SK-N-SH (cell line): ENCODE measurements at regions not wholly inside any gene's neighbourhood (a gene's known extent, or its start where the extent isn't known, plus 50 kb on each side); places are given as distances from the start of the nearest gene placed in this dataset.

ENCODE experiments used
- CTCF ChIA-PET: fragments of 300-600, 350-600 bp; formaldehyde crosslinking; extraction: SDS; loops from one replicate; lab custom pipeline; 2021; lab: Yijun Ruan, JAX
- POLR2A ChIA-PET: fragments of 350-600 bp; sonication (Branson Sonifier 250); formaldehyde crosslinking; extraction: SDS; loops from one replicate; lab custom pipeline; 2020; ENCODE audit warnings: antibody characterized with exemption, inconsistent platforms; lab: Yijun Ruan, JAX
- DNase-seq: peaks from one replicate; pipeline ENCODE4 v3.0.0; 2012
- H2AFZ ChIP-seq: fragments of 200-600 bp; sonication (generic); 2 replicates; pipeline ENCODE4 v1.8.1; 2016; ENCODE audit warnings: antibody characterized with exemption, mild to moderate bottlenecking, low read depth
- H3F3A ChIP-seq: fragments of 200-600 bp; sonication (generic); replicated peaks from 2 replicates; pipeline ENCODE3; 2016; ENCODE audit warnings: antibody characterized with exemption, mild to moderate bottlenecking; ENCODE audit not compliant: insufficient read depth
- H3K27ac ChIP-seq, 2 experiments: fragments of 200-500 bp in 1 of 2; fragments of 200-600 bp in 1 of 2; sonication (Bioruptor generic) in 1 of 2; sonication (generic), shearing (Covaris generic) in 1 of 2; 2 replicates each; pipeline versions ENCODE4 v1.5.1 to v1.6.1; 2014 to 2016; ENCODE audit warnings: low read depth in 2 of 2, inconsistent platforms in 1 of 2, low read length in 1 of 2, mild to moderate bottlenecking in 1 of 2, mixed read lengths in 1 of 2
- H3K27me3 ChIP-seq: fragments of 200-600 bp; sonication (generic), shearing (Covaris generic); 2 replicates; pipeline ENCODE4 v1.6.1; 2016; ENCODE audit warnings: mixed run types; ENCODE audit not compliant: insufficient read depth
- H3K36me3 ChIP-seq, 2 experiments: fragments of 200-500 bp in 1 of 2; fragments of 200-600 bp in 1 of 2; sonication (Bioruptor generic) in 1 of 2; sonication (generic) in 1 of 2; replicated peaks in 1 of 2; 2 replicates each; pipeline versions ENCODE3 to v1.5.1; 2014 to 2016; ENCODE audit warnings: low read length in 1 of 2, mild to moderate bottlenecking in 1 of 2; ENCODE audit not compliant: insufficient read depth in 2 of 2, control insufficient read depth in 1 of 2
- H3K4me1 ChIP-seq, 2 experiments: fragments of 200-500 bp in 1 of 2; fragments of 200-600 bp in 1 of 2; sonication (Bioruptor generic) in 1 of 2; sonication (generic), shearing (Covaris generic) in 1 of 2; 2 replicates each; pipeline versions ENCODE4 v1.5.1 to v1.6.1; 2014 to 2016; ENCODE audit warnings: low read depth in 1 of 2, low read length in 1 of 2, mixed run types in 1 of 2; ENCODE audit not compliant: insufficient read depth in 2 of 2, control insufficient read depth in 1 of 2
- H3K4me2 ChIP-seq: fragments of 200-600 bp; sonication (generic), shearing (Covaris generic); 2 replicates; pipeline ENCODE4 v1.6.1; 2017; ENCODE audit warnings: mixed run types
- H3K4me3 ChIP-seq, 2 experiments: fragments of 200-500 bp in 1 of 2; fragments of 200-600 bp in 1 of 2; sonication (Bioruptor generic) in 1 of 2; sonication (generic), shearing (Covaris generic) in 1 of 2; 2 replicates each; pipeline versions ENCODE4 v1.5.1 to v1.8.1; 2014 to 2016; ENCODE audit warnings: low read depth in 2 of 2, inconsistent platforms in 1 of 2, low read length in 1 of 2, mild to moderate bottlenecking in 1 of 2, mixed read lengths in 1 of 2, moderate library complexity in 1 of 2
- H3K79me2 ChIP-seq: fragments of 200-600 bp; sonication (generic); 2 replicates; pipeline ENCODE4 v1.8.1; 2017; ENCODE audit warnings: mild to moderate bottlenecking; ENCODE audit not compliant: insufficient read depth
- H3K9ac ChIP-seq: fragments of 200-600 bp; sonication (generic); 2 replicates; pipeline ENCODE4 v1.6.1; 2017; ENCODE audit warnings: mixed run types
- H3K9me2 ChIP-seq: fragments of 200-600 bp; sonication (generic); 2 replicates; pipeline ENCODE4 v1.6.1; 2017; ENCODE audit warnings: mixed run types
- H3K9me3 ChIP-seq: fragments of 200-600 bp; sonication (generic); 2 replicates; pipeline ENCODE4 v1.6.1; 2017; ENCODE audit warnings: mixed run types, mild to moderate bottlenecking, moderate library complexity
- H4K20me1 ChIP-seq: fragments of 200-600 bp; sonication (generic); 2 replicates; pipeline ENCODE4 v1.6.1; 2017; ENCODE audit warnings: mild to moderate bottlenecking, mixed run types; ENCODE audit not compliant: insufficient read depth
- CTCF ChIP-seq: fragments of 200-600 bp; sonication (generic); IDR thresholded peaks from 2 replicates; pipeline ENCODE4 v1.6.1; 2017; ENCODE audit warnings: antibody characterized with exemption, mild to moderate bottlenecking, moderate library complexity
- EP300 ChIP-seq, 2 experiments: IDR thresholded peaks; 2 replicates each; pipeline versions ENCODE4 v1.4.0 to v1.6.1; 2012; ENCODE audit warnings: borderline replicate concordance in 1 of 2, low read depth in 1 of 2, low read length in 1 of 2
- EZH2phosphoT487 ChIP-seq: fragments of 200-600 bp; sonication (generic); IDR thresholded peaks from 2 replicates; pipeline ENCODE4 v1.6.1; 2017; ENCODE audit warnings: low read depth, mixed run types, mild to moderate bottlenecking, antibody characterized with exemption, moderate library complexity, borderline replicate concordance
- GABPA ChIP-seq: IDR thresholded peaks from 2 replicates; pipeline ENCODE4 v1.4.0; 2012; ENCODE audit warnings: low read depth, mild to moderate bottlenecking
- GATA2 ChIP-seq: sonication (generic); formaldehyde crosslinking; IDR thresholded peaks from 2 replicates; pipeline ENCODE4 v1.5.0; 2020; ENCODE audit warnings: mild to moderate bottlenecking, missing genetic modification reagents
- MAX ChIP-seq: IDR thresholded peaks from 2 replicates; pipeline ENCODE4 v1.4.0; 2012; ENCODE audit warnings: low read depth
- PBX3 ChIP-seq: IDR thresholded peaks from 2 replicates; pipeline ENCODE4; 2012
- POLR2AphosphoS5 ChIP-seq: IDR thresholded peaks from 2 replicates; pipeline ENCODE4 v1.6.1; 2012; ENCODE audit warnings: low read depth, low read length
- RXRA ChIP-seq: IDR thresholded peaks from 2 replicates; pipeline ENCODE4 v1.4.0; 2012; ENCODE audit warnings: low read depth, mild to moderate bottlenecking, borderline replicate concordance
- SMC3 ChIP-seq: IDR thresholded peaks from 2 replicates; pipeline ENCODE4 v1.6.1; 2012; ENCODE audit warnings: low read depth, low read length, improper control_type of control experiment
- TCF12 ChIP-seq: IDR thresholded peaks from 2 replicates; pipeline ENCODE4 v1.4.0; 2012
- USF1 ChIP-seq: IDR thresholded peaks from 2 replicates; pipeline ENCODE4 v1.4.0; 2012; ENCODE audit warnings: low read depth, borderline replicate concordance
- YY1 ChIP-seq: IDR thresholded peaks from 2 replicates; pipeline ENCODE4 v1.4.0; 2012; ENCODE audit warnings: low read depth, mild to moderate bottlenecking
- ZBTB33 ChIP-seq: IDR thresholded peaks from 2 replicates; pipeline ENCODE4 v1.4.0; 2012; ENCODE audit warnings: low read depth, borderline replicate concordance
- WGBS: methylation state at CpG from one replicate; pipeline ENCODE4 v1.1.6; 2017; ENCODE audit warnings: low lambda C conversion rate; 5-methylcytosine and 5-hydroxymethylcytosine counted together

GRCh38 chr10:32111585-32111984 is 55.4 kb upstream of the KIF5B start:
- DNase-seq, result no peak
- CTCF ChIA-PET, result no interaction called here
- H3K9me3 ChIP-seq, result no peaks in the 10 kb centered on the region
- H3K27ac ChIP-seq, result peak overlapping the region; percentile 53 to 56; a peak in 2 of 4 replicates
- H2AFZ ChIP-seq, result no peak overlapping the region
- peak overlapping the region; percentile 56; the same call in 1 of the 2 replicates for H3K4me2 ChIP-seq
- H3F3A ChIP-seq, result peaks cover 14% of the 10 kb centered on the region
- H3K27me3 ChIP-seq, result no peaks in the 10 kb centered on the region
- no peaks in the 10 kb centered on the region for H3K36me3 ChIP-seq
- TF ChIP-seq GABPA (no peak), SMC3 (no peak), MAX (no peak), YY1 (no peak), RXRA (no peak)
- TF ChIP-seq, all 33 proteins: peak for 0
- Histone ChIP-seq H3K9me2 (no peaks in the 10 kb centered on the region), H3K4me3 (no peak overlapping the region), H3K79me2 (no peaks in the 10 kb centered on the region), H3K4me1 (peaks cover 2 to 11% of the 10 kb centered on the region in 2 experiments; a peak in 2 of 4 replicates), H3K9ac (no peak overlapping the region), H4K20me1 (no peaks in the 10 kb centered on the region)
- POLR2A ChIA-PET, result no interaction called here
- 72% methylated on average over 3 of the region's 3 CpGs for WGBS

- H3K9ac ChIP-seq, result no peak overlapping the region
Observed at GRCh38 chr10:32110790-32111189, 54.6 kb upstream of the KIF5B start.

GRCh38 chr10:32109603-32110002 is 53.4 kb upstream of the KIF5B start:
- H3K9ac ChIP-seq, result no peak overlapping the region
- H3K79me2 ChIP-seq, result no peaks in the 10 kb centered on the region
- WGBS, result 89% methylated on average over 17 of the region's 24 CpGs
- H3K4me1 ChIP-seq, result peaks cover 2 to 11% of the 10 kb centered on the region in 2 experiments; a peak in 2 of 4 replicates
- no peaks in the 10 kb centered on the region for H3K9me2 ChIP-seq
- H4K20me1 ChIP-seq, result no peaks in the 10 kb centered on the region
- no peak for DNase-seq
- no peaks in the 10 kb centered on the region for H3K36me3 ChIP-seq
- no peak overlapping the region for H3K4me2 ChIP-seq
- H3K9me3 ChIP-seq, result no peaks in the 10 kb centered on the region
- H3K4me3 ChIP-seq, result no peak overlapping the region
- no peak overlapping the region for H3K27ac ChIP-seq
- no peak overlapping the region for H2AFZ ChIP-seq
- POLR2A ChIA-PET, result no interaction called here
- H3K27me3 ChIP-seq, result no peaks in the 10 kb centered on the region
- peaks cover 14% of the 10 kb centered on the region for H3F3A ChIP-seq
- CTCF ChIA-PET, result interaction anchor here (1.5 kb wide), 1 partner anchor 36 kb away, joined by 3 read pairs; no protein-coding TSS in a partner anchor
- TF ChIP-seq USF1, result no peak
- no peak for TF ChIP-seq ZBTB33
- TF ChIP-seq CTCF, result no peak
- no peak for TF ChIP-seq EP300 (IDR thresholded peaks at IDR 0.05; ENCODE audit: borderline replicate concordance in 1 of 2, low read depth in 1 of 2, low read length in 1 of 2)
- TF ChIP-seq TCF12, result no peak
- TF ChIP-seq GATA2 (CRISPR knock-in tag), result no peak
- TF ChIP-seq GABPA, result no peak
- TF ChIP-seq EZH2phosphoT487, result no peak
- no peak for TF ChIP-seq SMC3
- no peak for TF ChIP-seq POLR2AphosphoS5

More at GRCh38 chr10:32110790-32111189, 54.6 kb upstream of the KIF5B start:
- H3K9me2 ChIP-seq, result no peaks in the 10 kb centered on the region
- POLR2A ChIA-PET, result no interaction called here
- TF ChIP-seq PBX3, result no peak
- TF ChIP-seq, all 33 proteins: peak for 0
- 99% methylated on average over 6 of the region's 7 CpGs for WGBS
- Histone ChIP-seq H3K4me3 (no peak overlapping the region), H3K9me3 (no peaks in the 10 kb centered on the region), H4K20me1 (no peaks in the 10 kb centered on the region), H3K4me1 (peaks cover 2 to 11% of the 10 kb centered on the region in 2 experiments; a peak in 2 of 4 replicates), H2AFZ (no peak overlapping the region), H3K27ac (no peak overlapping the region), H3K27me3 (no peaks in the 10 kb centered on the region), H3K36me3 (no peaks in the 10 kb centered on the region), H3K4me2 (no peak overlapping the region), H3F3A (peaks cover 14% of the 10 kb centered on the region), H3K79me2 (no peaks in the 10 kb centered on the region)
- CTCF ChIA-PET, result interaction anchor here (1.5 kb wide), 1 partner anchor 37 kb away, joined by 3 read pairs; no protein-coding TSS in a partner anchor
- DNase-seq, result no peak
